ENCODE measurements at regions not wholly inside any gene's neighbourhood (a gene's known extent, or its start where the extent isn't known, plus 50 kb on each side); places are given as distances from the start of the nearest gene placed in this dataset.

DNA sequence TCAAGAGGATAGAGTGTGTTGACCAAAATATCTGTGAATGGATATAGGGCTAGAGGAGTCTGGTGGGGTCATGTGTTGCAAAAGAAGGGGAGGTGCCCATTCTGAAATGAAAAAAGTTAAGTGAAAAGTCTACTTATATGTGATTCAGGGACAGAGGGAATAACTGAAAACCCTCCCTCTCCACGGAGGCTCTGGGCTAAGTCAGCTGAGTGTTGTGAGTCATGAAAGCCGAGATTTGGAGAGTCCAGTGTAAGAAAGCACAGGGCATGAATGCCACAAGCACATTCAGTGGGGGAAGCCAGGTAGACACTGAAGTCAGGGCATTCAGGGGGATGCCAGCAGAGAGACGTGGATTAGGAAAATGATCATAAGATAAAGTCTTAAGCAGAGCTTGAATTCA is 871.9 kb downstream of the TSN start:
- DNase-seq (ENCODE audit: low read depth, low spot score), result no peak

DNA sequence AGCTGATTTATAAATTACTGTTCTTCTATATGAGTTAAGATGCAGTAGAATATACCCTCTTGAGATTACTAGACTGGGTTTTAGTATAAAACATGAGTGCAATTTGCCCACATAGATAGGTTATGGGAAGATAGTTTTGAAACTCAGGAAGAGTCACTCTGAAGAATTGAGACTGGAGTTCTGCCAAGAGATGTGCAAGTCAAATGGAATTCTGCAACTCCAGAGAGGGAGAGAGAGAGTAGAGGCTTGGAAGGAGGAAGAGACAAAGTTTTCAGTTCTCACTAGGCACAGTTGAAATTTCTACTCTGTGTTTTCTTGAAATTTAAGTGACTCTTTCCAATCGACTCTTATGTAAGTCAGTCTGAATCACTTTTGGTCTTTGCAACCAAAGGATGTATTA is 878.8 kb downstream of the TSN start:
- peak; percentile 73 for DNase-seq (ENCODE audit: low read depth, low spot score)

DNA sequence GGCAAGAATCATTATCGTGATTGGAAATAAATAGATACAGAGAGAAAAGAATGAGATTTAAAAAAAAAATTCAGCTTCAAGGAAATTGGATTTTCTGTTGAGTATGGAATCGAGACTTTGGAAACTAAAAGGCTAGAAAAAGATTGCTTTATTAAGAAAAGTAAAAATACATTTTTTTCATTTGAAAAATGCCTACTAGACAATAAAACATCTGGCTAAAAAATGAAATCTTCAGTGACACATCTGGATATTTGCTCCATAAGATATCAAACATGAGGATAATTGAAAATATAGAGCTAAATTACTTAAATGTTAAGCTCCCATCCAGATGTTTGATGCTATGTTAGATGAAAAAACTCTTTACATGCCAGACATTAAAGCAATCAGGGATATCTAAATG is 879.5 kb downstream of the TSN start:
- no peak for DNase-seq (ENCODE audit: low read depth, low spot score)

DNA sequence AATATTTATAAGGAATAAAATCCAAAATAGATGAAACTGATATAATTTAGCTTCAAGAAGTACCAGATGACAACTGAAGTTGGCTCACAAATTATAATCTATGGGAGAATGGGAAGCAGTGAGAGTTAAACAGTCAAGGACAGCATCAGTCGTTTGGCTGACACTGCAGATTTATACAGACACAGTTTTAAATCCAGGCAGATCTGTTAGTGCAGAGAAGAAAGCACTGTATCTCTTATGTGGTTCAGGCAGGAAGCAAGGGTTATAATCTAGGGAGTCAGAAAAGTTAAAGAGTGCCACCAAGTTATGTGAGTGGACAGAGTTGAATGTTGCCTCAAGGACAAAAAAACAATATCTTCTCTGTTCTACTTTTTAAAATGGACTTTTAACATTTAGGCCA is 880.2 kb downstream of the TSN start:
- no peak for DNase-seq (ENCODE audit: low read depth, low spot score)

DNA sequence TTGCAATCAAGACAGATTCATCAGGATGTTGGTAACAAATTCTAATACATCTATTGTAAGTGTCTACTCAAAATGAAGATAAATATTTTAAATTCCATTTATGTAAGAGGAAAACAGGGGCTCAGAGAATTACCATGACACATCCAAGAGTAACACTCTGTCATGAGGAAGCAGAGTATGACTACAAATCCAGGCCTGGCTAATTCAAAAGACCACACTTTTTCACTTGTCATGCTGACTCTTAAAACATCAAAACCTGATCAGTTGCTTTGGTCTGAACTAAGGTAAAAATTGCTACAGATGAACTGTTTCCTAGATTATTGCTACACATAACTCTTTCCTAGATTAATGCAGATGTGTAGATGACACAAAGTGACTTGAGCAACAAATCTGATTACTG is 880.6 kb downstream of the TSN start:
- no peak for DNase-seq (ENCODE audit: low read depth, low spot score)

DNA sequence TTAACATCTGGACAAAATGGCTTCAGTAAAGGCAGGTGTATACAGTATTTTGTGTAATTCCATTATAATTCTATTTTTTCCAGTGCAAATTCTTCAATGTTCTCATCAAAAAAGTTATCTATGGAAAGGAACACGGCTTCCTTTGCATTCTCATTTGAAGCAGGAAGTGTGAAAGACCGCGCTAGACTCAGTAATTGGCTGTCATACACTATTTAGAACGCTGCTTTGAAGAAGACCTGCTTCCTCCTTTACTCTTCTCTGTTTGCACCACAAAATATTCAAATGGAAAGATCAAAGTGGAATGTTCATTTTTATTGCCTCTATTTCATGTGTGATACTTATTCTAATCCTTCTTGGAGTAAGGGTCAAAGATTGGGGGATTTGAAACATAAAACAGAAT is 883.7 kb downstream of the TSN start:
- DNase-seq (ENCODE audit: low read depth, low spot score), result no peak

DNA sequence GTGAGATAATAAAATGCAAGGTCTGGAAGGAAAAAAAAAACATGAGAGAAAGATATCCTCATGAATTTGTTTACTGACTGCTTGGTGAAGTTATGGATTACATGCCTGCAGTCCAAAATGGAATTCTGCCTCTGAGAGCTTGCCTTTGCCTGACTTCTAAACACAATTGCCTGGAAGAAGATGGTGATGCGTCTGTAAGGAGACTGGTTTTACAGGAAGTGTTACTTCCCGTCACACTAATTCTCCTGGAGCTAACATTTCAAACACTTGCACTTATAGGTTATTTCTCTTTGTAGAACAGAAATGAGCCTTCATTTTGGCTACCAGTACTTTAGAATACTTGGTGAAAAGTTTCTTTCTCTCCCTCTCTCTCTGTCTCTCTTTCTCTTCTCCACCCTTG is 884.3 kb downstream of the TSN start:
- no peak for DNase-seq (ENCODE audit: low read depth, low spot score)

DNA sequence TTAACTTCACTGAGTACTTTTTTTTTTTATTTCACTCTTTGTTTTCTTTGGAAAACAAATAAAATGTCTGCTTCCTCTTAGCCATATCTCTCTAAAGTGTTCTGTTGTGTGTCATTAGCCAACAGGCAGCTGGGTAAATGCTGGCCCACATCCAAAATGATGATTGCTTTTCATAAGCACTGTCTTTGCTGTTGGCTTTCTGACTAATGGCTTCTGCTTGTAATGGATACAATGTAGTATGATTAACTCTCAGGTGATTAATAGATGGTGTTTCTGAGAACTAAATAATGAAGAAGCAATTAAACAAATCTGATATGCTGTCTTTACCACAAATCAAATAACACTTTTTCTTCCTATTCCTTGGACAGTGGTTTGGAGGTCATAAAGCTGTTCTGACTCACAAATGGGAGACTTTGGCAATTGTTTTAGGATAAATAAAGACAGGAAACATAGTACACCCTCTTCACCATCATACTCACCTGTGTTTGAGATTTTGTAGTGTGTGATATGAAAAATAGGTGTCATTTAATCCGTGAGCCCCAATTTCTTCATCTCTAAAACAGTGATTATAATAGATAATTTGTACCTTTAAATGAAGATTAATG is 888.4 kb downstream of the TSN start:
- DNase-seq (ENCODE audit: low read depth, low spot score), result peak; percentile 56

DNA sequence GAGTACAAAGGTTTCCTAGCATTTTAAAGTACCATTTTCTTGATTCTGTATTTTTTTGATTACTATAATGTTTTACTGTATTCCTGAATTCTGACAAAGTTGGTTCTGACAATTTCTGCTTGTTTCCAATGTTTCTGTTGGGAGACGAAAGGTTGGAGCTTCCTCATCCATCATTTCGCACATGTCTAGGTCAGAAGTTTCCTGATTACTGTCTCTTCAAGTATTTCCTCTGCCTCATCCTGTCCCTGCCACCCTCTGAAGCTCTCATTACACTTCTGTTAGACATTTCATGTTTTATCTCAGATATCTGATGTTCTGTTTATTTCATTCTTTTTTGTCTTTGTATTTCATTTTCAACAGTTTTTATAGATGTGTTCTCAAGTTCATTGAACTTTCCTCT is 895.8 kb downstream of the TSN start:
- DNase-seq (ENCODE audit: low read depth, low spot score), result no peak

DNA sequence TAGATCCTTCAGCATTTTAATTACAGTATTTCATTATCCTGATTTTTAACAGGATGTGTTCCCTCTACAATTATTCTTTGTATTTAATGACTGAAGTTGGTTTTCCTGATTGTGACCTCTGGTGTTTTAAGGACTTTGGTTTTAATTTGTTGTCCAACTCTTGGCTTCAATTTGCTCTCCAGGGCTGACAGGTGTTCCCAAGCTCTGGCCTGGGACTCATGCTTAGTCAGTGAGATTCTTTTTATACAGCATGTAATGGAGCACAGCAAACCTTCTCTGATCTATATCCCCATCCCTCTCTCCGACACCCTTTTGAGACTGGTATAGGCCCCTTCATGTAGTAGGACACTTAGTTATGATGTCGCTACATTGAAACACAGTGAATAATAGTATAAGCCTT is 896.3 kb downstream of the TSN start:
- DNase-seq (ENCODE audit: low read depth, low spot score), result no peak

DNA sequence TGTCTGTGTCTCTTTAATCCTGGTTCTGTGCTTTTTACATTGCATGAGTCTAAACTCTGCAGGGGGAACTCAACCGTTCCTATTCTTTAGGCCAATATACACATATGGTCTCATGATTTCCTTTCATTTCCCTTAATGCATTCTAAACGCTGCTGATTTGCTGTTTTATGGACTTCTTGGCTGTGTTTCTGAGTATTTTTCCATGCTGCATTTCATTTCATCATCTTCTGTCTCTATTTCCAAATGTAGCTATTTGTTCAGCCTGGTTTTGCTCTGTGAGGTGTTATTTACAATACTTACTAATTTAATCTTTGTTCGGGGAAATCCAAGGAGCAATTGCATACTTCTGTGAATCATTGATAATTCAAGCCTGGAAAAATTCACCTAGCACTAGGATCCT is 897.2 kb downstream of the TSN start:
- DNase-seq (ENCODE audit: low read depth, low spot score), result no peak

DNA sequence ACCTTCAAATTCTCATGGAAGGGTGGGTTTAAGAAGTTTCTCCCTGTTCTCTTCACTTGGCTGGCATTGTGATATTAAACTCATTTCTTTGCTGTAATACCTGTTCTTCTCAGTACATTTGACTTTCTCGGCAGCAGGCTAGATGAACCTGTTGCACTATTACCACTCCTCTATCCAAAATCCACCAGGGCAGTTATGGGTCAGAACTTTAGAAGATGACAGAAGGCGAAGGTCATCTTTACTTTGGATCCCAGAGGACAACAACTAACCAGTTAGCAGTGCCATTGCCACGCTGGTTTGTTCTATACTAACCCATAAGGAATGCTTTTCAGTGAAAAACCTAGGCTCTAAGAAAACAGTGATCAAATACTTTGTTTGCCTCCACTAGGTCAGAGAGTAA is 901.0 kb downstream of the TSN start:
- no peak for DNase-seq (ENCODE audit: low read depth, low spot score)

DNA sequence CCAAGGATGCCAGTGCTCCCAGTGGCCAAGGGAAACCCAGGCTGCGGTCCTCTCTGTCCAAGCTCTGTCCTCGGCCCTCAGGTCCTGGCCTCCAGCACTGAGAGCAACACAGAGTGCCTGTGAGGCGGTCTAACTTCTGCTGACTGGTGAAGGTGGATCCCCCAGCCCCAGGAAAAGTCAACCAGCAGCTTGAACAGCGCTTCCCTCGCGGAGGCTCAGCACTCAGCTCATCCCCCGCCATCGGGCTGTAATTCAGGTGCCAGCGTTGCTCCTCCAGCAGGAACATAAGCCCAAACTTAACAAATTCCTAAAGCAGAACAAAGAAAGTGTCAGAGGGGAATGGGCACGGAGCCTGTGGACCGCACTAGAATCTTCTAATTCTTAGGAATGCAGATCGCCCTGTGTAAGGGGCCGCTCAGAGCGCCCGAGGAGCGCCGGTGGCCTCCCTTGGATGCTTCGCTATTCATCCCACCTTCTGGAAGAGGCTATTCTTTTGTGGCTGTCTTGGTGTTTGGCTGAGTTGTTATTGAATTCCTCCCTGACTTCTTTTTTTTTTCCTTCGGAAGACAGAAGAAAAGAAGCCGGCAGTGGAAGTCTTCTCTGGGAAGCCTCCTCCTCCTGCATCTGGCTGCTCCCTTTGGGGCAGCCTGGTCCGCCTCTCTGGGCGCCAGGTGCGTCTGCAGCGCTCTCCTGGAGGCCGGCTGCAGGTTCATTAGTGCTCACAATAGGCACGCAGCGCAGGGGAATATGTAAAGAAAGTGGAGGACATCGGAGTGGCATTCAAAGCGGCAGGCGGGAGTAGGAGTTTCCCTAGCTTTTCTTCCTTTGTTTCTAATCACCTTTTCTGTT is 905.6 kb downstream of the TSN start:
- DNase-seq (ENCODE audit: low read depth, low spot score), result no peak

DNA sequence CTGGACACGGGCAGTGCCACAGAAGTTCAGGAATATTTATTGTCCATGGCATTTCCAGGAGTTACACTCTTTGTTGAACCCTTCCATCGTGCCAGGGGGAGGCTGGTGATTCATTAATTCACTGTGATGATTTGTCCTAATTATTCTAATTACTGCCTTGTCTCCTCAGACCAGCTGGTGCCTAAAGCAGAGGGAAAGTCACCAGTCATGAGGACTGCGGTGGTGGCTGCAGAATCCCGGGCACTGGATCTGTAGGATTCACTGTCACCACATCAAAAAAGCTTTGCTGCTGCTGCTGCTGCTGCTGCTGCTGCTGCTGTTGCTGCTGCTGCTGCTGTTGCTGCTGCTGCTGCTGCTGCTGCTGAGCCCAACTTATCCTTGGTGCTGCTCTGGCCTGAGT is 908.2 kb downstream of the TSN start:
- no peak for DNase-seq (ENCODE audit: low read depth, low spot score)

DNA sequence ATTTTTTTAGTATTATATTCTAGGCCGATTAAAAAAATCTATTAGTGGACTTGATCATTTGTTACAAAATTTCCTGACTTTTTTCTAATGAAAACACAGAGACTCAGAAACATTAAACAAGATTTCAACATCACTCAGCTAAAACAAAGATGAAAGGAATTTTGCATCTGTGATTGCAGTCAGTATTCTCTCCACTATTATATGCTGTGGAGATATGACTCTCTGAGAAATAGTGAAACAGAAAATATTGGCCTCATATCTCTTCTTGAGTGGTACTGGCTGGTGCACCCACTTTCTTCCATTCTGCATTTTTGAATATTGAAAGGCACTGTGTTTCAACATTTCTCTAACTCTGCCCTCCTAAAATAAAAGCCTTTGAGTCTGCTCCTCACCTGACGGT is 914.2 kb downstream of the TSN start:
- DNase-seq (ENCODE audit: low read depth, low spot score), result no peak

DNA sequence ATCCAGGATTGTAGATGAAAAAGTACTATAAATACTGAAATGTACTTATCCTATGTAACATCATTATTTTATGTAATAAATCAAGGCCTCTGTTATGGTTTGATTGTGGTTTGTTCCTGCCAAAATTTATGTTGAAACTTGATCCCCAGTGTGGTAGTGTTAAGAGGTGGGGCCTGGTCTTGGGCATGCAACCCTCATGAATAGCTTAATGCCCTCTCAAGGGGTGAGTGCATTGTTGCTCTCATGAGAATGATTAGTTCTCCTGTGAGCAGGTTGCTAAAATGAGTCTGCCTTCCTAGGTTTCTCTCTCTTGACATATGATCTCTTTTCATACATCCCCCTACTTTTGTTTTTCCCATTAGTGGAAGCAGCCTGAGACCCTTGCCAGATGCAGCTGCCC is 915.4 kb downstream of the TSN start:
- no peak for DNase-seq (ENCODE audit: low read depth, low spot score)

DNA sequence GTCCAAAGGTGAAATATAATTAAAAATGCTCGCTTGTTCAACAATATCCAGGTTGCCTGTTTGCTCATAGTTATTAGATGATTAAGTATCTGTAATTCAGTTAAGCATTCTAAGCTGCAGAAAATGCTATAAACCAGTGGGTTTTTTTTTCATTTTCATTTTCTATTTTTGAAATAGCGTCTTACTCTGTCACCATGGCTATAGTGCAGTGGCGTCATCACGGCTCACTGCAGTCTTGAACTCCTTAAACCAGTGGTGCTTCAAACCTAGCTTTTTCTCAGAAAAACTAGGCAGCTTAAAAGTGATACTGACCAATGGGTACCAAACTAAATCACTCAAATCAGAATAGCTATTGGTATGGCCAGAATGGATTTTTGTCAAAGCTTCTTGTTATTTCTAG is 925.2 kb downstream of the TSN start:
- DNase-seq (ENCODE audit: low read depth, low spot score), result no peak

DNA sequence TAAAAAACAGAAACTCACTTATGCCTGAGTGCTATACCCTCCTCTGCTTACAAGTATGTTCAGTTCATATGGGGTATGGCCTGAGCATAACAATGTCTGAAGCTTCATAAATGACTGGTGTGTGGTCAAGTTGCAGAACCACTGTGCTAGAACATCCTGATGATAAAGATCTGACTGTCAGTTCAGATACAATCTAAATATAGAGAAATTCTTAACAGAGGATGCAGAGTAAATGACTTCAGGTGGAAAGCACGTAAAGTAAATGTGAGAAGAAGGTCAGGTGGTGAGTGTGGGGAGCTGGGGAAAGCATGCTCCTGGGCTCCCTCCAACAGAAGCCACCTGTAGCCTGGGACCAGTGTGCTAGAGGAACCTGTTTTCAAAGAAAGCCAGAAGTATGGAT is 926.2 kb downstream of the TSN start:
- DNase-seq (ENCODE audit: low read depth, low spot score), result no peak

DNA sequence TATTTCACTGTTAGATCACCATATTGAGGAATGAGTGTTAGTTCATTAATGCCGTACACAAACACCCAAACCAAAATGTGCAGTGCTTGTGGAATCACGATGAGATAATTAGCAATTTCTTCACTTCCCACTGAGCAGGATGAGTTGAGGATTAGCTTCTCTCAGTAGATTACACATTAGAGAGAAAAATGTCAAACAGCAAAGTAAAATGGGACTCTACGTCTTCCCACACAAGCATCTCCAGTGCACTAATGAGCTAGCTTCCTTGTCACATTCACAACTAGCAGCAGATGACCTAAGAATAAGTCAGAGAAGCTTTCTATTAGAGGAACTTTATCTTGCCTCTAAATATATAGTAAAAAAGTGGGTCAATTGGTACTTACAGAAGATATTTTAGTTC is 926.9 kb downstream of the TSN start:
- DNase-seq (ENCODE audit: low read depth, low spot score), result no peak

DNA sequence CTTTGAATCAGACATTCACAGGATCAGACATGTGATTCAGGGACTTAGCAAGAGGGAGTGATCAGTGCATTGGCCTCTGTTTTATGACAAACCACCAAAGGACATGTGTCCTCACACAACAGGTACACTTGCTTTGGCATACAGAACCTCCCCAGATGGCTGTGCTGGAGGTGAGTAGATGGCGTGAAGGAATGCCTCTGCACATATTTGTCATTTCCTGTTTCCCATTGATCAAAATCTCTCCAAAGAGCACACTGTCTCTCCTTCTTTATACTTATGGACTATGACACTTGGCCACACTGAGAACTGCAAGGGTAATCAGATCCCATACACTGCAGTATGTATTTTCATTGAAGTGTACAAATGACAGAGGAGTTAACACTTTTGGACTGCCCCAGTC is 927.6 kb downstream of the TSN start:
- no peak for DNase-seq (ENCODE audit: low read depth, low spot score)

DNA sequence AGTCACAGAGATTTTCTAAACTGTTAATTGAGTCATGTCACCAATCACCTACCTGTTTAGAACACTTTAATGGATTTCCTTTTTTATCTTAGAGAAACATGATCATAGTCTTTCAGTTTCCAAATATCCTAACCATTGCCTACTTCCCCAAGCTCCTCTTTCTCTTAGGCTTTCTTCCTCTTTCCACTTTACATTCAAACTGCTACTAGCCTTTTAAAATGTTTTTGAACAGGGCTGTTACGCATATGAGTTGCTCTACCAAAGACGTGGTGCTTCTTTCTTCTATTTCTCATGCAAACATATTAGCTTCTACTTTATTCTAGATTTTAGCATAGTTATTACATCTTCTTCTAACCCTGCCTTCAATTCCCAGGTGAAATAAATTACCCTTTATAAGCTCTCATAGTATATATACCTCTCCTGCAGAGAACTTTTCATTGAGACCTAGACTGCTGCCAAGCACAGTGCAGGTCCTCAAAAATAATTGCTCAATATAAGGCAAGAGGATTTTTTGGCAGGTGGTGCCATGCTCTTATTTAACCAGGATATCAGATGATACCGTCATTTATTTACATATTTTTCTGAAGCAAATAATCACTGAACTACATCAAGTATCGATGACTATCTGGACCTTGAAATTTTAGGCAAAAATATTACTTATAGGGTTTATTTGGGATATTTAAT is 937.1 kb downstream of the TSN start:
- no peak for DNase-seq (ENCODE audit: low read depth, low spot score)

DNA sequence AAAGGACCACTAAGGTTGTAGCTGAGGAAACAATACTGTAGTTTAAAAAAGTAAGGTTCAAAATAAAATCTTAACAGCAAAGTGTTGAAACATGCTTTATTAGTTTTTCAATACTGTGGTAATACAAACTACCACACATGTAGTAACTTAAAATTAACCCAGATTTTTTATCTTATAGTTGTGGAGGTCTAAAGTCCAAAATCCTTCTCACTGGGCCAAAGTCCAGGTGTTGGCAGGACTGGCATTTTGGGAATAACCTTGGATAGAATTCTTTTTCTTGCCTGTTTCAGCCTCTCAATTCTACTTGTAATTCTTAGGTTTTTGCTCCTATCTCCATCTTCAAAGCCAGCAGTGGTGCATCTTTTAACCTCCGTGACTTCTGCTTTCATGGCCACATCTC is 942.0 kb downstream of the TSN start:
- DNase-seq (ENCODE audit: low read depth, low spot score), result no peak

DNA sequence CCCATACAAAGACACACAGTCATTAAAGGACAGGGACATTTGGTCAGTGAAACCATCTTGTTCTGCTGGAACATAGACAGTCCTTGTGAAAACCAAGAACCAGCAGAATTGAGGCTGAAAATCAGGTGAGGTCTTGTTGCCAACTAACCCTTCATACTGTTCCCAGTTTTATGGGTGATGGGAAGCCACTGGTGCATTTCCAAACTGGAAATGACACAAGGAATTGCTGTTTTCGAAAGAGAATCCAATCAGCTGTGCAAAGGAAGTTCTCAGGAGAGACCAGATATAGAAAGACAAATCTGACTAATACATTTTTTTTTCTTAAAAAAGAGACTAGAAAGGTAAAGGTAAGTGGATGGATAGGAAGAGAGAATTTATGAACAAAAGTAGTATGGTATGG is 948.2 kb downstream of the TSN start:
- DNase-seq (ENCODE audit: low read depth, low spot score), result no peak

Data from smooth muscle cell of the brain vasculature (primary cell).